Skeletal muscle satellite cell (primary cell): ENCODE measurements at regions not wholly inside any gene's neighbourhood (a gene's known extent, or its start where the extent isn't known, plus 50 kb on each side); places are given as distances from the start of the nearest gene placed in this dataset.
"Not testable (repeated sequence)": the region's sequence is repeated elsewhere in the genome, so short reads cannot be mapped to it uniquely, and the experiment has no call there.

Source experiments
- H3K27me3 ChIP-seq: 2 replicates; pipeline ENCODE4 v1.7.0; 2013; ENCODE audit warnings: low read length; ENCODE audit not compliant: control insufficient read depth, insufficient read depth
- H3K36me3 ChIP-seq: 2 replicates; pipeline ENCODE4 v1.7.0; 2013; ENCODE audit warnings: mild to moderate bottlenecking, control low read depth, low read length; ENCODE audit not compliant: insufficient read depth
- H3K4me1 ChIP-seq: 2 replicates; pipeline ENCODE4 v1.7.0; 2013; ENCODE audit warnings: low read length; ENCODE audit not compliant: control insufficient read depth, insufficient read depth
- H3K4me2 ChIP-seq: 2 replicates; pipeline ENCODE4 v1.7.0; 2013; ENCODE audit warnings: mild to moderate bottlenecking, low read length
- H3K4me3 ChIP-seq: 2 replicates; pipeline ENCODE4 v1.7.0; 2013; ENCODE audit warnings: low read length
- H3K9ac ChIP-seq: 2 replicates; pipeline ENCODE4 v1.7.0; 2013; ENCODE audit warnings: mild to moderate bottlenecking, low read depth, low read length, moderate library complexity
- H3K9me3 ChIP-seq: replicated peaks from 2 replicates; pipeline ENCODE4 v1.7.0; 2013; ENCODE audit warnings: mild to moderate bottlenecking, control low read depth, low read length

DNA sequence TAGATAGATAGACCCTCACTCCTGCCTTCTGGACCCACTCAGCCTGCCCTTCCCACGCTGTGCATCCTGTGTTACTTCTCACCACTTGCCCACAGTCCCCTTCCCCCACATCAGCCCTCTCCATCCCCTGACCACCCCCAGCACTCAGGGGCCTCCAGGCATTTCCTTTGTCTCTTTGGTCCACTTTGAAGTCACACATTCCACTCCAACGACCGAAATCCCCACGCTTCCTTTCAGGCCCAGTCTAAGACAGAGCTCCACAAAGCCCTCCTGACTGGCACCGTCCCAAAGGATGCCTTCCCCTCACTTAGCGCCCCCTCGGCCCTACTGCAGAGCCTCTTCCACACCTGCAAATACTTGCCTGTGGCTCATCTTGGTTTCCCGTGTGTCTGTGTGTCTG is 83.8 kb downstream of the FOXF2 start:
- Histone ChIP-seq H3K4me1 (peaks cover 10% of the 10 kb centered on the region), H3K4me3 (no peak overlapping the region), H3K9me3 (no peaks in the 10 kb centered on the region), H3K9ac (no peak overlapping the region), H3K36me3 (no peaks in the 10 kb centered on the region), H3K4me2 (no peak overlapping the region), H3K27me3 (peaks cover 10% of the 10 kb centered on the region)

DNA sequence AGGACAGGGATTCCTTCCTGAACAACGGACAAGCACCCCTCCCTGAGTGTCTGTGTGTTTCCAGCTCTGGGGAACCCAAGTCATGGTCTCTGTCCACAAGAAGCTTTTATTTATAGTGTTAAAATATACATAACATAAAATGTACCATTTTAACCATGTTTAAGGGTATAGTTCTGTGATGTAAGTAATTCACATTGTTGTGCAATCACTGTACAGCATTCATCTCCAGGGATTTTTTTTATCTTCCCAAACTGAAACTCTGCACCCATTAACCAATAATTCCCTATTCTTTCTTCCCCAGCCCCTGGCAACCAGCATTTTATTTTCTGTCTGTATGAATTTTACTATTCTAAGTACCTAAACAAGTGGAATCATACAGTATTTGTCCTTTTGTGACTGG is 84.2 kb downstream of the FOXF2 start:
- no peaks in the 10 kb centered on the region for H3K9me3 ChIP-seq
- H3K4me3 ChIP-seq: no peak overlapping the region
- peaks cover 14% of the 10 kb centered on the region for H3K4me1 ChIP-seq
- H3K36me3 ChIP-seq: no peaks in the 10 kb centered on the region
- no peak overlapping the region for H3K4me2 ChIP-seq
- H3K9ac ChIP-seq: no peak overlapping the region
- H3K27me3 ChIP-seq: peaks cover 9% of the 10 kb centered on the region

DNA sequence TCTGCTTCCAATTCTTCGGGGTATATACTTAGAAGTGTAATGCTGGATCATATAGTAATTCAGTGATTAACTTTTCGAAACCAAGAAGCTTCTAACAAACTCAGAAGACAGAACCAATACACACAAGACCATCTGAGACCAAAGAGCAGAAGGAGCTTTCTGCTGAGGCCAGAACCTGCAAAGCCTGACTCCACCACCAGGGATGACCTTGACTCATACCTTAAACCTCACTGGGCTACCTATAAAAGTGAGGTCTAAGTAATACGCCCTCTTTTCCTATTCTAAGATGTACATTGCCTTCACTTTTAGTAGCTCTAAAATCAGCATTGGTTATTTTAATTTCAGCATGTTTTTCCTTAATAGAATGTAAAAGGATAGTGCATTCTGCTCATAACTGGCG is 84.8 kb downstream of the FOXF2 start:
- H3K9ac ChIP-seq: no peak overlapping the region
- peaks cover 4% of the 10 kb centered on the region for H3K27me3 ChIP-seq
- H3K4me1 ChIP-seq: peaks cover 20% of the 10 kb centered on the region
- no peaks in the 10 kb centered on the region for H3K36me3 ChIP-seq
- H3K4me3 ChIP-seq: no peak overlapping the region
- no peaks in the 10 kb centered on the region for H3K9me3 ChIP-seq
- no peak overlapping the region for H3K4me2 ChIP-seq

DNA sequence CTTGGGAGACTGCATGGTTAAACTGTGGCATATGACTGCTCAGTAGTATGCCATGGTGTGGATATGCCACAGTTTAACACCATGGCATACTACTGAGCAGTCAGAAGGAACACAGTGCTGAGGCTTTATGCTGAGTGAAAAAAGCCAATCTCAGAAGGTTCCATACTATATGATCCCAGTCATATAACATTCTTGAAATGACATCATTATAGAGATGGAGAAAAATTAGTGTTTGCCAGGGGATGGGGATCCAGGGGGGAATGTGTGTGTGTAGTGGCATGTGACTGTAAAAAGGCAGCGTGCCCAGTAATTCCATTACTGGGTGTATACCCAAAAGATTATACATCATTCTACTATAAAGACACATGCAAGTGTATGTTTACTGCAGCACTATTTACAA is 85.8 kb downstream of the FOXF2 start:
- no peak overlapping the region for H3K4me2 ChIP-seq

DNA sequence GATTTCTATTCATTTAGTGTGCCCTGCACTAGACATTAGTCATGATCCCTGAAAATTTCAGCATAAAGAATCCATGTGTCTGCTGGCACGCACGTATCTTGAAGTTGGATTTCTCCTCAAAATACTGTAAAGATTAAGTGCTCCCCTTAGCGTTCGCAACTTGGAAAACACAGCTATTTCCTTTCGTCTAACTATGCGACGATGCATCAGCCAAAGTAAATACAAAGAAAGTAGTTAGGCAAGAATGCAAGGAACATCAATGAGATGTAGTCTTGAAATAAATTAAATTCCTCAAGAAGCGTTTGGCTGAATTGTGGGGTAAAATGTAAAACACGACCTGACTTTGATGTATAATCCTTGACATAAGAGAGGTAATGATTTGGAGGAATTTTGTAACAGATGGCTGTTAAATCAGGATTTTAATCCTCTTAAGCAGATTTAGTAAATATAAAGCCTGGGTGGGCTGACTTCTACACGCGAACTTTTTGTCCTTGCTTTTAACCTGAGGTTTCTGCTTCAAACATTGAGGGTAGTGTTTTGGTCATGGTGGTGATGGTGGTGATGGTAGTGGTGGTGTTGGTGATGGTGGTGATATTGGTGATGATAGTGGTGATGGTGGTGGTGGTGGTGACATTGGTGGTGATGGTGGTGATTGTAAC is 88.2 kb downstream of the FOXF2 start:
- H3K9ac ChIP-seq: peak overlapping the region; percentile 23
- H3K4me3 ChIP-seq: no peak overlapping the region
- H3K4me2 ChIP-seq: no peak overlapping the region
- no peaks in the 10 kb centered on the region for H3K9me3 ChIP-seq
- peaks cover 51% of the 10 kb centered on the region for H3K4me1 ChIP-seq
- H3K36me3 ChIP-seq: no peaks in the 10 kb centered on the region
- H3K27me3 ChIP-seq: no peaks in the 10 kb centered on the region

More for the DNA sequence above, 85.8 kb downstream of the FOXF2 start:
- Histone ChIP-seq H3K36me3 (no peaks in the 10 kb centered on the region), H3K9ac (no peak overlapping the region), H3K9me3 (no peaks in the 10 kb centered on the region), H3K4me3 (no peak overlapping the region), H3K27me3 (peaks cover 4% of the 10 kb centered on the region), H3K4me1 (peaks cover 30% of the 10 kb centered on the region)

DNA sequence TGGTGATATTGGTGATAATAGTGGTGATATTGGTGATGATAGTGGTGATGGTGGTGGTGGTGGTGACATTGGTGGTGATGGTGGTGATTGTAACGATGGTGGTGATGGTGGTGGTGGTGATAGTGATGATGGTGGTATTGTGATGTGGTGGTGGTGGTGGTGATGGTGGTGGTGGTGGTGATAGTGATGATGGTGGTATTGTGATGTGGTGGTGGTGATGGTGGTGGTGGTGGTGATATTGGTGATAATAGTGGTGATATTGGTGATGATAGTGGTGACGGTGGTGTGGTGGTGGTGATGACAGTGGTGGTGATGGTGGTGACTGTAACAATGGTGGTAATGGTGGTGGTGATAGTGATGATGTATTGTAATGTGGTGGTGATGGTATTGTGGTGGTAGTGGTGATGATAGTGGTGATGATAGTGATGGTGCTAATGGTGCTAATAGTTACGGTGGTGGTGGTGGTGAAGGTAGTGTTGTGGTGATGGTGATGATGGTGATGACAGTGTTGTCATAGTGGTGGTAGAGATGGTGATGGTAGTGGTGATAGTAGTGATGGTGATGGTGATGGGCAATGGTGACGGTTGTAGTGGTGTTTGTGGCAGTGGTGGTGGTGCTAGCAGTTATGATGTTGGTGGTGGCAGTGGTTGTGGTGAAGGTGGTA is 88.9 kb downstream of the FOXF2 start:
- H3K9ac ChIP-seq, H3K9me3 ChIP-seq, H3K4me2 ChIP-seq, H3K4me3 ChIP-seq, H3K27me3 ChIP-seq, H3K36me3 ChIP-seq: not testable (repeated sequence)
- H3K4me1 ChIP-seq: peaks cover 55% of the 10 kb centered on the region

DNA sequence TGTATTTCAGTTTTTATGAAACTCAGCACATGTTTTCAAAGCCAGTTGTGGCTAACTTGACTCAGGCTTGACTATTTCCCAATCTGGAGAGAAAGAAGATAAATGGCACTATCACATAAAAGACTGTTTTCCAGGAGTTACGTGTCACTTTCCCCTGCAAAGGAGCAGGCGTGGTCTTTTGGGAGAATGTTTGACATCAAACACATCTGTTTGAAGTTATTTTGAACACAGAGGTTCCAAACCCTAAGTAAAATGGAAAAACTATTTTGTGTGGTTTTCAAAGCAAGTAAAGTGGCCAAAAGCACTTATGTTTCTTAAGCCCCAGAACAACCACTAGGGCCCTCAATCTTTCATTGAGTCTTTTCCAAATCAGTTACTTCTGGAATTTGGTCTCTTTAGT is 89.7 kb downstream of the FOXF2 start:
- Histone ChIP-seq H3K9me3 (no peaks in the 10 kb centered on the region), H3K9ac (peak overlapping the region; percentile 7), H3K27me3 (no peaks in the 10 kb centered on the region), H3K4me2 (peak overlapping the region; percentile 12), H3K4me1 (peaks cover 55% of the 10 kb centered on the region), H3K4me3 (no peak overlapping the region), H3K36me3 (no peaks in the 10 kb centered on the region)

DNA sequence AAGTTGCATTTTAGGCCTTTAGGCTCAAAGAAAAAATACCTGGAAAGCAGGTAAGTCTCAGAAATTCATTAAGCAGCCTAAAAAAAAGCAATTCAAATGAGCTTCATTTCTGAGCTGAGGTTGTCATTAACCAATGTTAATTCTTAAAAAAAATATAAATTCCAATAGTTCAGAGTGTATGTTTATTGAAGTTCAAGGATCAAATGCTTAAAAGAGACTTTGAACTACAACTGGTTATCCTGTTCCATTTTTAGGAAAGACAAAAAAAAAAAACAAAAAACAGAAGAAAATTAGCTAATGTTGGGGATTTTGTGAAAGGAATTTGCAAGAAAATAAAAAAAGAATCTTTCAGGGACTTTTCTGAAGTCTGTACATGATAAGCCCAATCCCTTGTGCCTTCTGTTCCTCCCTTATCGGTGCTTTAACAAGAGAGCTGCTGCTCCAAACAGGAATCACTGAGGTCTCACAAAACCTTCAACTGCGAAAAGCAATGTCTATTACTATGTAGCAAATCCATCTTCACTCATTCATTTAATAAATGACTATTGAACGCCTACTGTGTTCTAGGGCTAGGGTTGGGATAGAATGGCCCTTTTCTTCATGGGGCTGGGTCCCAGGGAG is 90.3 kb downstream of the FOXF2 start:
- H3K4me3 ChIP-seq: no peak overlapping the region

DNA sequence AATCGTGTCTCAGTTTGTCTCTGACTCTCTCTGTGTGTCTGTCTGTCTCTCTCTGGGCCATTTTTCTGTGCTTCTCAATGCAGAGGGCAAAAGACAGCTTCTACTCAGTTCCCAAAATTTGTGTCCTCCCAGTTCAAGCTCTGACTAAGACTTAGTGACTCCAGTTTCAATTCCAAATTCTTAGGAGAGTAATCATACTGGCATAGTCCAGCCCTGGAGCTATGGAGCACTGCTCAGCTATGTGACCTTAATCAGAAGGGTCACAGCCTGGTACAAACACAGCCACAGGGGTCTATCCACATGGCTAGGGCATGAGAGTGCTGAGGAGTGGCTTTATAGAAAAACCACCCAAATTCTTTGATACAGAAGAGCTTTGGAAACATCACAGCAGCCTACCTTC is 91.9 kb downstream of the FOXF2 start:
- no peaks in the 10 kb centered on the region for H3K36me3 ChIP-seq
- peak overlapping the region; percentile 49 for H3K9ac ChIP-seq
- peak overlapping the region; percentile 57 for H3K4me2 ChIP-seq
- peaks cover 69% of the 10 kb centered on the region for H3K4me1 ChIP-seq
- no peaks in the 10 kb centered on the region for H3K27me3 ChIP-seq
- H3K4me3 ChIP-seq: no peak overlapping the region
- H3K9me3 ChIP-seq: no peaks in the 10 kb centered on the region

More for the DNA sequence above, 90.3 kb downstream of the FOXF2 start:
- Histone ChIP-seq H3K27me3 (no peaks in the 10 kb centered on the region), H3K4me2 (no peak overlapping the region), H3K9me3 (no peaks in the 10 kb centered on the region), H3K9ac (peak overlapping the region; percentile 7), H3K36me3 (no peaks in the 10 kb centered on the region), H3K4me1 (peaks cover 55% of the 10 kb centered on the region)

DNA sequence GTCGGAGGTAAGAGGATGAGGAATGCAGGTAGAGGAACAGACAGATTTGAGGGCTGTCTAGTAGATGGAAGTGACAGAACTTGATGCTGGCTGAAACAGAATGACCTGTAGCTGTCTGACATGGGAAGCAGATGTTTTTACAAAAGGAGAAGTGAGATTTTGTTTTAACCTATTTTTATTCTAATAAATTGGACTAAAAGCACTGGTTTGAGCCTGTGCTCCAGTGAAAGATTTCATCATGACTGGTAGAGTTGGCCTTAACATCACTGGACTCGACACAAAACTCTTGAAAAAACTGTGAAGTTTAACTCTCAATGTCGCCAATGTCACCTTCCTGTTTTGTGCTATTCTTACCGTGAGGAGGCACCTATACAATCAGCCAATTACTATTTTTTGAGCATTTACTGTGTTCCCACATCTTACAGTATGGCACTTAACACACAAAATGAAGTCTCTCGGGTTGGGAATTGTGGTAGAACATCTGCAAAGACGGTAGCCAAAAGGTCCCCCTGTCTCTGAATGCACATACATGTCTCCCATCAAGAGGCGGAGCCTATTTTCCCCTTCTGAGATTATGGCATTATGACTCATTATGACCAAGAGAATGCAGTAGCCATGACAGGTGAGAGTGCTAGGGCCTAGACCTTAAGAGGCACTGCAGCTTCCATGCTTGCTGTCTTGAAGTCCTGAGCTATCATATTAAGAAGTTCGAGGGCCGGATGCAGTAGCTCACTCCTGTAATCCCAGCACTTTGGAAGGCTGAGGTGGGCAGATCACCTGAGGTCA is 93.2 kb downstream of the FOXF2 start:
- Histone ChIP-seq H3K36me3 (no peaks in the 10 kb centered on the region), H3K9ac (peak overlapping the region; percentile 49), H3K9me3 (no peaks in the 10 kb centered on the region), H3K4me1 (peaks cover 70% of the 10 kb centered on the region), H3K4me3 (no peak overlapping the region), H3K27me3 (no peaks in the 10 kb centered on the region), H3K4me2 (no peak overlapping the region)

DNA sequence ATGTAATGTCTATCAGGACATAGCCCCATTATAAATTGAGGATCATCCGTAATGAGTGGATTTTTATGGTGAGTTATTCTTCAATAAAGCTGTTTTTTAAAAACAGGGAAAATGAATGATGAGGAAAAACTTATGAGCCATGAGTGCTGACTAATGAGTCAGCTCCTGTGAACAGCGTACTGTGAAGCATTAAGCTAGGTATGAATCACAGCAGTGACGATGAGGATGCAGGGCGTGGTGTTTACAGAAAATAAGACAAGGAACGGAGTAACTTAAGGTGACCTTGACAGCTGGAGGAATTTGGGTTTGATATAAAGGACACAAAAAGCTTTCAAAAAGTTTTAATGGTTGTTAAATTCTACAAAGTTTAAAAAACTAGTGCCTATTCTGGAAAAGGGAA is 96.3 kb downstream of the FOXF2 start:
- Histone ChIP-seq H3K36me3 (no peaks in the 10 kb centered on the region), H3K4me1 (peaks cover 43% of the 10 kb centered on the region), H3K4me3 (no peak overlapping the region), H3K9ac (peak overlapping the region; percentile 41), H3K27me3 (no peaks in the 10 kb centered on the region), H3K4me2 (peak overlapping the region; percentile 27), H3K9me3 (no peaks in the 10 kb centered on the region)
